NOMO-1 treated with DMSO at 0.1 percent for 48 hours (cell line): ENCODE measurements at regions not wholly inside any gene's neighbourhood (a gene's known extent, or its start where the extent isn't known, plus 50 kb on each side); places are given as distances from the start of the nearest gene placed in this dataset.

Experiments
- DNase-seq: peaks from one replicate; lab custom pipeline; 2025; ENCODE audit not compliant: unreplicated experiment; lab: John Stamatoyannopoulos, UW

DNA sequence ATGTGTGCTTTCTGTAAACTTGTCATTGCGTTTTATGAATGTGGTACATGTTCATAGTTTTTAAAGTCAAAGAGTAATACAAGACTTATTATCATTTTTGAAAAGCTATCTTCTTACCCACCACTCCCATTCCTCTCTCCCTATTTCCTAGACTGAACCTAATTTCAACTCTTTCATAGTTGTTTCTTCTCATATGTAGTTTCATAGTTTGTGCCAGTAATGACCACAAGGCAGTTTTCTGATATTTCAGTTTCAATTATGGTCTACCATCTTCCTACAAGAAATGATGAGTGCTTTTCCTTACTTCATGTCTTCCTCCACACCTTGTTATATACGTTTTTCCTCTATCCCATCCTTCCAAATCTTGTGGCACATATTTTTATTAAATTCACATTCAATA lies 445.0 kb upstream of the GOLIM4 start:
- DNase-seq, result no peak

DNA sequence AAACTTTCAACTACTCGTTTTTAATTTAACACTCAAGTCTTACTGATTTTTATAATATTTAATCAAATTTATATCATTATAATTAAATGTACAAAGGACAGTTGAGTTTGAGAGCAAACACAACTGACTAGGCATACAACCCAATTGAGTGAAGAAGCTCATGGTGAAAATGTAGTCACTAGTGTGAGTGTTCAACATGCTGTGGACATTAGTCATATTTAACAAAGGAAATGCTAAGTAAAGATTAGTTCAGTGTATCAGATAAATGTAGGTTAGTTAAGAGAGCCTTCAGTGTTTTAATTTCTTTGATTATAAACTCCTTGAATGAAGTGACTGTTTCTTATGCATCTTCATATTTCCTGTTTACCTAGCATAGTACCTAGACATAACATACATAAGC lies 444.2 kb upstream of the GOLIM4 start:
- no peak for DNase-seq

DNA sequence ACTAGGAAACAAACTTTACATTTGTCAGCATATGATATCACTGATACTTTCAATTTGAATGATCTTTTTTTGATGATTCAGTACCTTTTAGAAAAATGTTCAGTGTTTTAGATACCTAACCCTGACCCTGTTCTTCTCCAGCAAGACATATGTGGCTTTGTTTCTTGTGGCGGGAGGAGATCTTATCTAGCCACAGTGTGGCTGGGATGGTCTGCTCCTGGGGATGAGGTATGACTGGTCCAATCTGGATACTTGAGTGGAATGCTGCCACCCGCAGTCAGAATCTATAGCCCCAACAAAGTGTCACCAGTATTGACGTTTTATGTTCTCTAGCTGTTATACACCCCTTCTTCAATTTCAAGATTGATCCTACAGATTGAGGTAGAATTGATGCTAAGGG lies 439.0 kb upstream of the GOLIM4 start:
- DNase-seq, result no peak

DNA sequence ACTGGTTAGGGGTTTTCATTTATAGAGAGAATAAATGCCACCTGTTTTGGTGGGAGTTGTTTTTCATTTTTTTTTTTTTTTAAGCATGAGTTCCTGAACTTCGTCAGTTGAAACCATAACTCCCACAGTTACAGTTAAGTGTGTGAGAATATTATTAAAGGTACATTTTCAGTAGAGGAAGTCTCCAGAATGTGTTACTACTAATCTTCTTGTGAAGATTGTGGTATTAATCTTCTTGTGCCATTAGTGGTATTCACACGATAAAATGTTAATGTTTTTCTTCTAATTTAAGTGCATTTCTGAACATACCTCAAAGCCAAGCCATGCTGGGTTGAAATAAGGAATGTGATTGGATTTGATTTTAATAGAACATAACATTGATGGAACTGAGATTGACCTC lies 437.9 kb upstream of the GOLIM4 start:
- no peak for DNase-seq

DNA sequence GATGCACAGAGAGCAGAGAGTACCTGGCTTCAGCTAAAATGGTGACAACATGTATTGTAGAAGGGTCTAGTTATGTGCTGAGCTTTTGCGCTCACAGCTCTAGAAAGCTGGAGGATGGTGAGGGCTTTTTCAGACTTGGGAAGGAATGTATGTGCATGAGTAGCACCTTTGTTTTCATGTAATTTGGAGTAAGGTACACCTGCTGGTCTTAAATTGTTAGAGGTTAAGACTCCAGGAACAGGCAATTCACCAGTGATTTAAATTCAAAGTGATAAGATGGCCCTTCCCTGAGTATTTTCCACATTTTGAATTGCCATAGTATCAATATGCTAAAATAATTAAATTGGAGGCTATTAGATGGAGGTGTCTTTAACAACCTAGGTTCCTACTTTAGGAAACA lies 436.4 kb upstream of the GOLIM4 start:
- no peak for DNase-seq

DNA sequence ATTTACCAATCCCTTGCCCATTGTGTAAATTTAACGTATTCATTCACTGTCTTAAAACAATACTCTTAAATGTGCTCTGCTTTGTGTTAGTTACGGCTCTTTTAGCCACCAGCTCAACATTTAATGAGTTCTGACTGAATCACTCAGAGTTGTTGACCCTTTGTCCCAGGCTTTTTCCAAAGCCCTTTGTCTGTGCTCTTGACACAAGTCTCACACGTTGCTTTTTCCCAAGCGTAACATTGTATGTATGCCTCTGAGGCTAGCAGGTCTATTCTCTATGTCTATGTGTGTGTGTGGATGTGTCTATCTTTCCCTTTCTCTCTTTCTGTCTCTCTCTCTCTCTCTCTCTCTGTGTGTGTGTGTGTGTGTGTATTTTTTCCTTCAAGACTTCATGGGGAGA lies 435.4 kb upstream of the GOLIM4 start:
- DNase-seq, result no peak

DNA sequence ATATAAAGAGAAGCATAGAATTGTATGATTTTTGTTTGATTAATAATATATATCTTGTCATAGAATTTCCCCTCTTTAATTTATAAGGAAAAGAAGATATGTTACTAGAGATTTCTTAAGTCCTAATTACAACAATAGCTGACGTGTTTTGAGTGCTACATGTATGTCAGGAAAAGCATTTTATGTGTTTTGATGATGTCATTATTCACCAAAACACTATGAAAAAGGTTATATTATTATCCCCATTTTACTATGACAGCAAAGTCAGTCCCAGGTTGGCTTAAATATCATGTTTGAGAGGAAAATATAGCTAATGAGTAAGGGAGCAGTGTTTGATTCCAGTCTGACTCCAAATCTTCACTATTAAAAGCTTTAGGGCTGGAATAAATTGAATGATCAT lies 428.4 kb upstream of the GOLIM4 start:
- no peak for DNase-seq

DNA sequence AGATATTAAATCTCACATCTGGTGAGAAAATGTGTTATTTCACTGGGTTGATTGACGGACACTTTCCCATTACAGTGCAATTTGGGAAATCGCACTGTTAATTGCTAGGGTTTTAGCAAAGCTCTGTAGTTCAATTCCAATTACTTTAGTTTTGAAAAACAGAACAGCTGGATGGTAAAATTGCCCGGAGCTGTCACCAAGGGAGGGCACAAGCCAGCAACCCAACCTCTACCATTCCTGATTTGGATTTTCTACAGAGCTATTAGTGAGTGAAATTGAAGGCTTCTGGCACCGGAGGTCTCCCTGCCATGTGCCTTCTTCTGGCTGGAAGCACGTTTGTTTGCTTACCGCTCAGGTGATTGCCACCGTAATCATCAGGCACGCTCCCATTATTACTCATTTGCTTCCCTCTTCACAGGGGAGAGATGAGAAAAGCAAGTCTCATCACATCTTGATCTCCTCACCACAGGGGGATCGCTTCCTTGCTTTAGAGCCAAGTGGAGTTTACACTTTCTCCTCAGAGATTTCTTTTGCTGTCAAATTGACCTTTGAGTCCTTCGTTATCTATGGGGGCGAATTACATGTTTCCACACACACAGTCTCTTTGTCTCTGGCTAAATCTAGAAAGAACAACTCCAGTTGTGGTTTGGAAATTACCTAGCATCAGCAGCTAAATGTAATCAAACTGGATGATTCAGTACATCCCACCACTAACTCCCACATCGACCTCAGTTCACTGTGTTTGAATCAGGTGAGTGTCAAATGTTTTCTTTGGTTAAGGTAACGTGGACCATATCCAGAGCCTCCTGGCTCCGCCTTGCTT lies 421.7 kb upstream of the GOLIM4 start:
- DNase-seq, result no peak

DNA sequence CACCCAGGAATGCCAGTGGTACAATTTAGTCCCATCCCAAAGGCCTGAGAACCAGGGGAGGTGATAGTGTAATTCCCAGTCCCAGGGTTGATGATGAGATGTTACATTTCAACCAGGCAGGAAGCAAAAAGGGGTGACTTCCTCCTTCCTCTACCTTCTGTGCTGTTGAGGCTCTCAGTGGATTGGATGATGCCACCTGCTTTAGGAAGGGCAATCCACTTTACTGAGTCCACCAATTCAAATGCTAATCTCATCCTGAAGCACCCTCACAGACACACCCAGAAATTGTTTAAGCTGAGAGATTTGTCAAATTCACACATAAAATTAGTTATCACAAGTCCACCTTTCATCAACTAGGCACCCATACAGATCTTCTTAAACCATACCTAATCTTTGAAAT lies 418.5 kb upstream of the GOLIM4 start:
- DNase-seq, result no peak

DNA sequence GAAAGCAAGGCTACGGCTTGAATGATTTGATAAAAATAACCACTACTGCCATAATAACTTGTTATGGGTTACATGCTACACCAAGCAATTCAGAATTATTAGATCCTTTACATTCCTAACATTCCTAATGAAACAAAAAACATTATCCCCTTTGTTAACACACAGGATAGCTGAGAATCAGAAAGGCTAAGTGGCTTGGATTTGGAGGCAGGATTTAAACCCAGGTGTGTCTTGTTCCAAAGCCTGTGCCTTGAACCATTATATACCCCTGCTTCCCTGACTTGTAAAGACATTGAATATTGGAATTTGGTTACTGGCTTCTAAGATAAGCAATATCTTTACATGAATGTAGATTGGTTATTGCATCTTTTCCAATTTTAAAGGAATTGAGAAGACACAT lies 417.1 kb upstream of the GOLIM4 start:
- DNase-seq, result no peak

DNA sequence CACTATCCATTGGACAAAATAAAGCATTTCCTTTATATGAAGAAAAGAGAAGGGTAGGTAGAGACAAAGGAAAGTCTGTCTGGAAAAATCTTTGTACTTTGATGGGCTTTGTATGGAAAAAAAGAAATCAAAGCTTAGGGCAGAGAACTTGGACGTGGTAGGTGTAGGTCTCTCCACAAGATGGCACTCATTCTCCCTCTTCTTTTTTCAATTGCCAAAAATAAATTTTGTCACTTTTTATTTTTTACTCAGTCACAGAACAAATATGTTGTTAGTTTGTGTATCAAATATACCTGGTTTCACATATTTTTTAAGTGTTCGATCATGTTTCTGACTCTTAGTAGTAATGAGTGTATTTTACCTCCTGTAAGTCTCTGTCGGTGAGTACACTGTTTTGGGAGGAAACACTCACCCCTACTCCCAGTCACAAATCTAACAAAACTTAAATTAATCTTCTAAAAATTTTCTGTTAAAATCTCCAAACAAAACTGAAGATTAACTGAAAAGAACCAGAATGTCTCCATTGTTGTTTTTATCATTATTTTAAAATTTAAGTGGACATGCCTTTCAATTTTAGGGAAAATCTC lies 415.8 kb upstream of the GOLIM4 start:
- DNase-seq, result no peak

DNA sequence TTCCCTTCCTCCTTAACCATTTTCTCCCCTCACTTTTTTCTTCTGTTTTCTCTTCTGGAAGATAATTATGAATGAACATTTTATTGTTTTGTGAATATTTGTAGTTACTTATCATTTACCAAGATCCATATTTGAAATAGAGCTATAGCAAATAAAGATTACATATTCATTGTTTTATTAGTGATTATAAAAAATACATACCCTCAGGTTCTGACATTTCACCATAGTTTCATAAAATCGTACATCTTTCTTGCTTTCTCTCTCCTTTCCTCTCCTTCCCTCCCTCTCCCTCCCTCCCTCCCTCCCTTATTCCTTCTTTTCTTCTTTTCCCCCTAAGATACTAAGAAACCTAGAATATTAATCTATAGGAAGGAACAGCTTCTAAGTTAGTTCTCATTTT lies 410.9 kb upstream of the GOLIM4 start:
- no peak for DNase-seq

DNA sequence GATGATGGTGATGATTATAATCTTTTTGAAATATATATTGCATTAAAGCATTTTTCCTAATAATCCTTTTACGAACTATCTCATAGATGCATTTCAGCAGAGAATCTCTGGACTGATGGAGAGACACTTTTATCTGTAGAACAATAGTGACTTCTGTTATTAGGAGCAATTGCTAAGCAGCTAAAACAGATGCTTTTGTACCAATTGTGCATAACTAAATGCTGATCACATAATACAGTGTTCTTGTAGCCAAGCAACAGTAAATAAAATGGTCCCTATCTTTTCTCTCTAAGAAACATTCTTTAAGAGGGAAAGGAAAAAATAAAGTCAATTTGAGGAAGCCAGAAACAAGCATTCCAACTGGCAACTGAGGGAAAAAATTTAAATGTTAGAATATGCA lies 405.8 kb upstream of the GOLIM4 start:
- DNase-seq, result no peak

DNA sequence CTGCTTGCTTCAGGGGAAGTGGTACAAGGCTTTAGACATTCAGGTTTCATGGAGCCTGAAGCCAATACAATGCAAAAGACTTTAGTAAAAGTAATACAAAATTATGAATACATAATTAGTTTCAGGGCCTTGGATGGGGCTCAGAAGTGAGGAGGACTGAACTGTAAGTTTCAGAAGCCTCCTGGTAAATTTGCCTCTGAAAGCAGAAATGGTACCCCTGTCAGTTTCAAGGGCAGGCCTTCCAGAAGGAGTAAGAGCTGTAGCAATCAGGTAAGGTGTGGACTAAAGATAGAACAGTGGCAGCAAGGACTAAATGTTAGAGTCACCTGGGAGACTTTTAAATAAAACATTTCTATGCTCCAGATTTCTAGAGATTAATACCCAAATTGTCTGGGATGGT lies 402.5 kb upstream of the GOLIM4 start:
- no peak for DNase-seq

DNA sequence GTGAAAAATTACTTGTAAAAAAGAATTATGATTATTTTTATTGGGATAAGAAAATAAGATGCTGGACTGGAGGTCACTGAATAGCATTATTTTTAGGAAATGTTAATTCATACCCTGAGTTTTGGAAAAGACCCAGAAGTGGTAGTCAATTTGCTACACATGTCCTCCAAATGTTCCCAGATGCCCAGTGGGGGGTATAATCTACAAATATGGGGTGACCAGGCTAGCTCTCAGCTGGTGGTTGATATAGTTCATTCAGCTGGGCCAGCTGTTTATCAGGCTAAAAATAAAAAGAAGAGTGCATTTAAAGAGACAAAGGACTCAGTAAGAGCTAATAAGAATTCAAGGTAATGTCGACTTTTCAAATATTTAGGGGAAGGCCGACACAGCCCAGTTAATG lies 402.0 kb upstream of the GOLIM4 start:
- DNase-seq, result no peak

DNA sequence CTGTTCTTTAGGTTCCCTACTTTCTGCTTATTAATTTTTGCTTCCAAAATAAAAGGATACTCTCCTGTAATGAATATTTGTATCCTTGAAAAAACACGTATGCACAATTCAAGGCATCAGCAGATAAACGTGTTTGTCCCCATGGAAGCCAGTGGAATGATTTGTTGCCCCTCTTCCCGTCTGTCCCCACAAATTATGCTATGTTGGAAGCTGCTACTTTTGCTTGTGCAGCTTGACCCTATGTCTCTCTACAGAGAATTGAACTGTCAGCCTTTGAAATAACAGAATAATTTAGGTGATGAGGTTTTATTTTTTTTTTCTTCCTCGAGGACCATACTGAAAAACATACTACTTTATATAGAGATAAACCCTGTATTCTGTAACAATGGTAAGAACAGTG lies 401.5 kb upstream of the GOLIM4 start:
- DNase-seq, result no peak

DNA sequence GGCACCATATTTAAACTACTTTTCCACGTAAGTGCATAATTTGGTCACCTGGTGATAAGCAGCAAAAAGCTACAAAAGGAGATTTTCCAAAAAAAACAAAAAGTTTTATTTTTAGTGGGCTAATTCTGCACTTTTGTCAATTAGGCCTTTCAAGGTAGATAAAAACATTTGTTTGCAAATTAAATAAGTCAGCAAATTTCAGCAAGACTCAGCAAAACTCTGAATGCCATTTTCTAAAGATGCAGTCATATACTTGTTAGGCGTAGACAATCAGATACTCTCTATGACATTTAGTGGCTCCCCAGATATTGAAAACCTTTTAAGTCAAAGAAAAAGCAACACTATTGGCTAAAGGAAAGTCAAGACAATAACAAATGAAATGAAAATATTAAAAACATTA lies 400.2 kb upstream of the GOLIM4 start:
- DNase-seq, result no peak

DNA sequence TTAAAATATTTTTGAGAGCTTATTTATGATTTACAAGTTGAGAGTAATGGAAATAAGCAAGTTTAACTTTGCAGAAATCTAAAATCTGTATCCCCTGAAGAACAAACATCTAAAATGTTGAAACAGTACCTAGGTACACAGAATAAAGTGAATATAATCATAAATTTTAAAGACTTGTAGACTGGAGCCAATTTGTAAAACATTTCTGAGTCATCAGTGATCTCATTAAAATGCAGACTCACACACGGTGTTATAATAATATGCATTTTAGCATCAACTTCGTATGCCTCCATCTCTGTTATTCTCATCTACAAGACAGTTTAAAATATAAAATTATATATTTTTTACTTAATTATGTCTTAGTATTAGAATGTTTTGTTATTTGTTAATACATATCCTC lies 399.5 kb upstream of the GOLIM4 start:
- DNase-seq, result no peak

DNA sequence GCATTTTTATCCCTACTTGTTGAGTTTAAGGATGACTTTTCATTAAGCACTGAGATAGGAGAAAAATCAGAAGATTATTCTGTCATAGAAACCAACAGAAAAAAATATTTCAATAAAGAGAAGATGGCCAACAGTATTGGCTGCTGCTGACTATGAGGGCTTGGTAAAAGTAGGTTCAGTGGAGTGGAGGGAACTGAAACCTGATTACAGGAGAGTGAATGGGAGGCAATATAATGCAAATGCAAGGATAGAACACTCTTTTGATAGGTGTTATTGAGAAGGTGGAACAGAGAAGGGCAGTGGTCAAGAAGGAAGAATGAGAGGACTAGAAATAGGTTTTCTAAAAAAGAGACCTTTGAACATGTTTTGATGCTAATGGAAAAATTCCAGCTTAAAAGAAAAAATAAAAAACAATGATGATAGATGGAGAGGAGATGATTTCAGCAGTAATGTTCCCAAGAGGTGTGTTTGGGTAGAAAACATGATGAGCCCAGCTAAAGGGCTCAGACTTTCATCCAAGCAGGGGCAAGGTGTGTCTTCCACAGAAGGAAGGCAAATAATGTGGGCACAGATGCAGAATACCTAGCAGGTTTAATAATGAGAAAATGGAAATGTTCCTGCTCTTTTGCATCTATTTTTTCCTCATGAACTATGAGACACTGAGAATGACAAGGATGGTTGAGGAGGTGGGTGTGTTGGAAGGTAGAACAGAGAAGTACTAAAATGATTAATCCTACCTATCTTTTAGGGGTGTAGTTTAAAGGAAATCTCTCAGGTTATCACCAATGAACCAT lies 397.9 kb upstream of the GOLIM4 start:
- no peak for DNase-seq

DNA sequence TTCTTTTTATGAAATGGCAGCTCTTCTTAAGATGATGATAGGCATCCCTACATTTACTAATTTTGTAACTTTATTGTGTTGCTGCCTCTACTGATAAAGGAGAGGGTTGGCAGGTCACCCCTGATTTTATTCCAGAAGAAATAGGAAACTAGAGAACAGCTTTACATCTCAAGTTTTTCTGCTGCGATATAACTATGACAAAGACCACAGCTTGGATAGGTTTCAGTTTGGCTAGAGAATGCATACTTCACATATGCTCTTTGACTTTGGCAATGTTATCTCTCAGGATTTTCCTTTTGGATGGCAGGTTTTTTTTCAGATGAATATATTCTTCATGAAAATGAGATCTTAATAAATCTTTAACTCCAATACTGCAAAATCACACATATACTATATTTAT lies 395.3 kb upstream of the GOLIM4 start:
- DNase-seq, result no peak

DNA sequence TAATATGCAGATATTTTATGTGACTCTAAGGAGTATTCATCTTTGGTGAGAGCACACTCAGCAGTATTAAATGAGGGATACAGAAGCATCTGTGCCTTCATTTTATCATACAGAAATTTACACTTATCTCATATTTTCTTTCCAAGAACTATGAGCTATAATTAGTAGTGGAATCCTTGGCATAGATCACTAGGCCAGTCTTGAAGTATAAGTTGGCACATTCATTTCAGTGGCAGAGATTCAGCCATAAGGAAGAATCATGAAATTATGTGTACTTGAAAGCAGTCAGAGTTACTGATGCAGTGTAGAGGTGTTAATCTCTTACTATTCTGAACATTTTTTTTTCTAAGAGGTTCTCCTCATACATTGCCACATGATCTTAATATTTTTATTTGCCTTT lies 393.6 kb upstream of the GOLIM4 start:
- no peak for DNase-seq

DNA sequence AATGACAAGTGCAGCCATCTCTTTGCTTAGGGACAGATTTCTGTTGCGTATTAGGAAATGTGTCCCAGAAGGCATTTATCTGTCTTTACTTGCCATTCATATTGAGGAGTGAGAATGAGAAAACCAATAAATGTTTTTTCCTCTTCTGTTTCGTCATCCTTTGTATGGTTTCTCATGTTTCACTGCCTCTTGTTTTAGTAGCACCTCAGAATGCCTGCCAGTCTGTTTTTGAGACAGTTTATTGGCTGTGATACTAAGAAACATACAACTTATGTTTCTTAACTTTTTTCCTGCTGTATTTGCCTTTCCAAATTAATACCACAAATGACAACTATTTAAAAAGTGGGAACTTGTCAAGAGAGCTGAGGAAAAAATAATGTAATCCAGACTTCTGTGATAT lies 390.2 kb upstream of the GOLIM4 start:
- DNase-seq, result no peak
